ENCODE measurements at regions not wholly inside any gene's neighbourhood (a gene's known extent, or its start where the extent isn't known, plus 50 kb on each side); places are given as distances from the start of the nearest gene placed in this dataset.
"Not testable (repeated sequence)": the region's sequence is repeated elsewhere in the genome, so short reads cannot be mapped to it uniquely, and the experiment has no call there.

- Mint-ChIP-seq H3K9me3 (no peaks in the 10 kb centered on the region), H3K4me1 (no peaks in the 10 kb centered on the region), H3K36me3 (no peaks in the 10 kb centered on the region), H3K4me3 (no peak overlapping the region), H3K27ac (no peak overlapping the region), H3K27me3 (peaks cover 8% of the 10 kb centered on the region)
- no peak for ATAC-seq (ENCODE audit: low read depth)
- DNase-seq (ENCODE audit: low spot score in 2 of 2), result no peak
Observed at GRCh38 chr5:135095052-135095715, 61.2 kb upstream of the PITX1 start.

GRCh38 chr5:135094339-135095051, 60.5 kb upstream of the PITX1 start:
- Mint-ChIP-seq H3K27me3 (peaks cover 8% of the 10 kb centered on the region), H3K27ac (no peak overlapping the region), H3K36me3 (no peaks in the 10 kb centered on the region), H3K4me3 (no peak overlapping the region), H3K4me1 (no peaks in the 10 kb centered on the region), H3K9me3 (no peaks in the 10 kb centered on the region)
- no peak for ATAC-seq (ENCODE audit: low read depth)
- DNase-seq (ENCODE audit: low spot score in 2 of 2), result no peak

DNA sequence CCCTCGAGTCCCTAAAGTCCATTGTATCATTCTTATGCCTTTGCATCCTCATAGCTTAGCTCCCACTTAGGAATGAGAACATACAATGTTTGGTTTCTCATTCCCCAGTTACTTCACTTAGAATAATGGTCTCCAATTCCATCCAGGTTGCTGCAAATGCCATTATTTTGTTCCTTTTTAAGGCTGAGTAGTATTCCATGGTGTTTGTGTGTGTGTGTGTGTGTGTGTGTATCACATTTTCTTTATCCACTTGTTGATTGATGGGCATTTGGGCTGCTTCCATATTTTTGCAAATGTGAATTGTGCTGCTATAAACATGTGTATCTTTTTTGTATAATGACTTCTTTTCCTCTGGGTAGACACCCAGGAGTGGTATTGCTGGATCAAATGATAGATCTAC, 59.5 kb upstream of the PITX1 start:
- H3K27me3 Mint-ChIP-seq; ATAC-seq (ENCODE audit: low read depth); H3K36me3 Mint-ChIP-seq; H3K4me3 Mint-ChIP-seq; H3K27ac Mint-ChIP-seq; H3K4me1 Mint-ChIP-seq; DNase-seq (ENCODE audit: low spot score in 2 of 2); H3K9me3 Mint-ChIP-seq: not testable (repeated sequence)

DNA sequence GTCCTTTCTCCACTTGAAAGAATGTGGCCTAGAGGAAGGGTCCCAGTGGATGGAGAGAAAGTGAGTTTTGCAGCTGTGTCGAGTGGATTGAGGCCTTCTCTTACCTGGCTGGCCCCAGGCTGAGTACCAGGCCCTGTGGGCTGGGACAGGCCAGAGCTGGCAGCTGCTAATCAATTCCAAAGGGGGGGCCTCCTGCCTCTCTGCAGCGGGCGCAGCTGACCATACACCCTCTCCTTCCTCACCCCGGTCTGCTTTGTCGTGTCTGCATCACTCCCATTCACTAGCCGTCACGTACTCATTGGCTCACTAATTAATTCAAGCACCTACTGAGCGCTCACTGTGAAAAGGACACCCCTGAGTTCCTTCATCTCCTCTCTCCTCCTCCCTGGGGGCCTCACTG, 58.4 kb upstream of the PITX1 start:
- ATAC-seq (ENCODE audit: low read depth) (no peak), DNase-seq (ENCODE audit: low spot score in 2 of 2) (no peak)
- Mint-ChIP-seq H3K27me3 (peaks cover 12% of the 10 kb centered on the region), H3K27ac (no peak overlapping the region), H3K4me1 (no peaks in the 10 kb centered on the region), H3K9me3 (no peaks in the 10 kb centered on the region), H3K36me3 (no peaks in the 10 kb centered on the region), H3K4me3 (no peak overlapping the region)

GRCh38 chr5:135091286-135091685, 57.3 kb upstream of the PITX1 start:
- Mint-ChIP-seq H3K27me3 (peaks cover 17% of the 10 kb centered on the region), H3K4me3 (no peak overlapping the region), H3K4me1 (peaks cover 5% of the 10 kb centered on the region), H3K9me3 (no peaks in the 10 kb centered on the region), H3K27ac (no peak overlapping the region), H3K36me3 (peaks cover 2% of the 10 kb centered on the region)
- DNase-seq (ENCODE audit: low spot score in 2 of 2), result no peak
- no peak for ATAC-seq (ENCODE audit: low read depth)

DNA sequence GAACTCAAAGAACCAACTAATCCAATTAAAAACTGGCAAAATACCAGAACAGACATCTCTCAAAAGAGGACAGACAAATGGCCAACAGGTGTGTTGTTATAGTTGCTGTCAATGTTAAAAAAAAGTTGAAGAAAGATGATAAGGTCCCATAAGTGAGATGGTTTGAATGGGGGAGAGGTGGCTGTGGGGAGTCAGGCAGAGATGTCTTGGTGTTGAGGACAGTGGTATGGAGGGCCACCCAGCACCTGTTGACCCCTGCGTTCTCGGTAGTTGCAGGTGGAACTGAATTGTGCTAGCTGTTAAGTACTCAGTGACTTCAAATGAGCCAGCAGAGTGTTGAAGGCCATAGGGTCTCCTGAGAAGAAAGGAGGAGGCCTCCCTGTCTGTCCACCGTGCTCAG, 55.9 kb upstream of the PITX1 start:
- Mint-ChIP-seq H3K4me3 (no peak overlapping the region), H3K27ac (no peak overlapping the region)

GRCh38 chr5:135088911-135089310, 54.9 kb upstream of the PITX1 start:
- peaks cover 2% of the 10 kb centered on the region for H3K36me3 Mint-ChIP-seq
- no peaks in the 10 kb centered on the region for H3K9me3 Mint-ChIP-seq
- ATAC-seq (ENCODE audit: low read depth), result no peak
- DNase-seq (ENCODE audit: low spot score in 2 of 2), result no peak
- no peak overlapping the region for H3K27ac Mint-ChIP-seq
- H3K4me1 Mint-ChIP-seq, result peaks cover 5% of the 10 kb centered on the region
- H3K4me3 Mint-ChIP-seq, result no peak overlapping the region
- peaks cover 15% of the 10 kb centered on the region for H3K27me3 Mint-ChIP-seq

More for the DNA sequence above, 55.9 kb upstream of the PITX1 start:
- Mint-ChIP-seq H3K9me3 (no peaks in the 10 kb centered on the region), H3K36me3 (peaks cover 2% of the 10 kb centered on the region), H3K4me1 (peaks cover 5% of the 10 kb centered on the region), H3K27me3 (peaks cover 15% of the 10 kb centered on the region)
- DNase-seq (ENCODE audit: low spot score in 2 of 2) (no peak), ATAC-seq (ENCODE audit: low read depth) (no peak)

- H3K27me3 Mint-ChIP-seq, result peaks cover 15% of the 10 kb centered on the region
Observed at GRCh38 chr5:135087950-135088349, 53.9 kb upstream of the PITX1 start.

GRCh38 chr5:135085936-135086725, 52.1 kb upstream of the PITX1 start:
- H3K27ac Mint-ChIP-seq, result no peak overlapping the region
- H3K27me3 Mint-ChIP-seq, result peaks cover 15% of the 10 kb centered on the region
- H3K4me3 Mint-ChIP-seq, result no peak overlapping the region
- peaks cover 5% of the 10 kb centered on the region for H3K4me1 Mint-ChIP-seq
- no peak for ATAC-seq (ENCODE audit: low read depth)
- peaks cover 7% of the 10 kb centered on the region for H3K9me3 Mint-ChIP-seq
- no peak for DNase-seq (ENCODE audit: low spot score in 2 of 2)
- H3K36me3 Mint-ChIP-seq, result peaks cover 2% of the 10 kb centered on the region

More at GRCh38 chr5:135087950-135088349, 53.9 kb upstream of the PITX1 start:
- no peak overlapping the region for H3K4me3 Mint-ChIP-seq
- peaks cover 2% of the 10 kb centered on the region for H3K36me3 Mint-ChIP-seq
- no peak for ATAC-seq (ENCODE audit: low read depth)
- H3K4me1 Mint-ChIP-seq, result peaks cover 5% of the 10 kb centered on the region
- DNase-seq (ENCODE audit: low spot score in 2 of 2), result no peak
- H3K27ac Mint-ChIP-seq, result no peak overlapping the region
- H3K9me3 Mint-ChIP-seq, result no peaks in the 10 kb centered on the region

DNA sequence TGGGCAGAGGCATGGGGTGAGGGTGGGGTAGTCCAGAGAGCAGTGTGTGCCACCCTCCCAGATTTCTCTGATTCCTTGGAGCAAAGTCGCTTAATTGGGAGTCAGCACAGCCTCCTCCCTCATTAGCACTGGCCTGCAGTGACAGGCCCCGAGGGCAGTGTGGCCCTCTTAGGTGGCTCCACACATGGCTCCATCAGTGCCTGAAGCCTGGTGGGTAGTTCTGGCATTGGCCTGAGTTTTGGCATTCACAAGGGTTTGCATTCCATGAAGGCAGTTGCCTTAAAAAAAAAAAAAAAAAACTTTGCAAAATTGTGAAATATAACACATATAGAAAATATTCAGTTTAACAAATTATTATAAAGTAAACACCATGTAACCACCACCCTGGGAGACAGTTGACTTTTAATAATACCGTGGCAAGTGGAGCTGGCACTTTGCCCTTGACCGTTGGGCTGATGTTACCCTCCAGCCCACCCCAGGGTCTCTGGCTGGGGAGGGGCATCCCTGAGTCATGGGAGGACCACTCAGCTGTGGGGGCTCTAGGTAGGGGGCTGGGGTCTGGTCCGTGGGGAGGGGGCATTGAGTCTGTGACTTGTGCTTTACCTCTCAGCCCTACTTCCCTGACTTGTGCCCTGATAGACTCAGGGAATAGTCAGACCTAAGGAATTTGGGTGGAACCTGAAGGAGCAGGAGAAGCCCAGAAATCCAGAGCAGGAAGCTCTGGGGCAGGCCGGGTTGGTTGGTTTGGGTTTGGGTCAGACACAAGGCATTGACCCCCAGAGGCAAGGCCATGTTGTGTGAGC, 51.3 kb upstream of the PITX1 start:
- Mint-ChIP-seq H3K4me3 (no peak overlapping the region), H3K4me1 (peaks cover 5% of the 10 kb centered on the region), H3K27me3 (peaks cover 18% of the 10 kb centered on the region), H3K9me3 (peaks cover 12% of the 10 kb centered on the region), H3K36me3 (peaks cover 2% of the 10 kb centered on the region), H3K27ac (no peak overlapping the region)
- ATAC-seq (ENCODE audit: low read depth), result no peak
- DNase-seq (ENCODE audit: low spot score in 2 of 2), result no peak
